ENCODE measurements at regions not wholly inside any gene's neighbourhood (a gene's known extent, or its start where the extent isn't known, plus 50 kb on each side); places are given as distances from the start of the nearest gene placed in this dataset.

GRCh38 chr11:122365610-122366360, 249.8 kb upstream of the BLID start:
- H3K4me1 ChIP-seq (ENCODE audit: control insufficient read depth in 1 of 2, insufficient read depth in 2 of 2, low read length in 2 of 2): no peaks in the 10 kb centered on the region
- H3K27ac ChIP-seq (ENCODE audit: low read depth, low read length): no peak overlapping the region
- no peak for TF ChIP-seq SRF (IDR thresholded peaks at IDR 0.05; ENCODE audit: low read depth)
- TF ChIP-seq EGR1 (IDR thresholded peaks at IDR 0.05; ENCODE audit: low read depth): no peak
- TF ChIP-seq ELF1 (IDR thresholded peaks at IDR 0.05; ENCODE audit: borderline replicate concordance, low read depth): no peak
- no peak for TF ChIP-seq REST (IDR thresholded peaks at IDR 0.05; ENCODE audit: low read depth)
- no peak for TF ChIP-seq CBX3 (IDR thresholded peaks at IDR 0.05; ENCODE audit: low read depth)
- TF ChIP-seq CEBPB (IDR thresholded peaks at IDR 0.05; ENCODE audit: low read depth): no peak
- TF ChIP-seq FOSL1 (IDR thresholded peaks at IDR 0.05; ENCODE audit: low read depth): no peak
- TF ChIP-seq ZNF274 (IDR thresholded peaks at IDR 0.05; ENCODE audit: low read depth, low read length): no peak
- no peak for TF ChIP-seq YY1 (IDR thresholded peaks at IDR 0.05; ENCODE audit: extremely low read depth, insufficient replicate concordance, low read depth, low read length)
- no peak for TF ChIP-seq EZH2 (IDR thresholded peaks at IDR 0.05)
- TF ChIP-seq SIN3A (IDR thresholded peaks at IDR 0.05; ENCODE audit: low read depth): no peak
- TF ChIP-seq POLR2A (IDR thresholded peaks at IDR 0.05; ENCODE audit: borderline replicate concordance, extremely low read depth, insufficient read depth, insufficient read length): no peak
- TF ChIP-seq CTCF (IDR thresholded peaks at IDR 0.05 in 2 of 3, conservative IDR thresholded peaks at IDR 0.05 in 1 of 3; ENCODE audit: borderline replicate concordance in 1 of 3, insufficient read depth in 1 of 3, low read depth in 2 of 3, low read length in 2 of 3): no peak
- no peak for TF ChIP-seq MAX (IDR thresholded peaks at IDR 0.05)
- no peak for TF ChIP-seq POLR2AphosphoS5 (IDR thresholded peaks at IDR 0.05; ENCODE audit: low read depth, low read length)
- BruUV-seq (replicated peaks): no TSS peak
- H3K4me2 ChIP-seq (ENCODE audit: low read length): no peak overlapping the region
- RAD21 ChIA-PET (ENCODE audit: low non-redundant PET in 1 of 2, low total read pairs in 2 of 2, uncharacterized antibody in 2 of 2, unreplicated experiment in 2 of 2): no interaction called here
- H3K9me2 ChIP-seq (ENCODE audit: insufficient read depth): no peaks in the 10 kb centered on the region
- no peak overlapping the region for H3K9ac ChIP-seq (ENCODE audit: low read length)
- no peaks in the 10 kb centered on the region for H3K79me2 ChIP-seq (ENCODE audit: insufficient read depth, low read length)
- no peaks in the 10 kb centered on the region for H3K36me3 ChIP-seq (ENCODE audit: control insufficient read depth in 1 of 2, insufficient read depth in 2 of 2, low read length in 2 of 2)
- H3K27me3 ChIP-seq (ENCODE audit: insufficient read depth, low read length): no peaks in the 10 kb centered on the region
- H3K9me3 ChIP-seq (ENCODE audit: control insufficient read depth in 1 of 2, insufficient read depth in 1 of 2, low read depth in 1 of 2, low read length in 2 of 2): no peaks in the 10 kb centered on the region
- no peaks in the 10 kb centered on the region for H4K20me1 ChIP-seq (ENCODE audit: insufficient read depth)
- no peak for ATAC-seq
- no peak overlapping the region for H2AFZ ChIP-seq (ENCODE audit: low read depth, low read length, poor library complexity, severe bottlenecking)
- CTCF ChIA-PET: no interaction called here
- no peak for DNase-seq (ENCODE audit: low read depth, low spot score)
- intact Hi-C loops (cut with micrococcal nuclease): no loop called here
- H3K4me3 ChIP-seq (replicated peaks in 1 of 2; ENCODE audit: low read depth in 1 of 2, low read length in 2 of 2): no peak overlapping the region
- POLR2A ChIA-PET: no interaction called here

Data from HCT116 (cell line).